ENCODE measurements at regions not wholly inside any gene's neighbourhood (a gene's known extent, or its start where the extent isn't known, plus 50 kb on each side); places are given as distances from the start of the nearest gene placed in this dataset.

DNA sequence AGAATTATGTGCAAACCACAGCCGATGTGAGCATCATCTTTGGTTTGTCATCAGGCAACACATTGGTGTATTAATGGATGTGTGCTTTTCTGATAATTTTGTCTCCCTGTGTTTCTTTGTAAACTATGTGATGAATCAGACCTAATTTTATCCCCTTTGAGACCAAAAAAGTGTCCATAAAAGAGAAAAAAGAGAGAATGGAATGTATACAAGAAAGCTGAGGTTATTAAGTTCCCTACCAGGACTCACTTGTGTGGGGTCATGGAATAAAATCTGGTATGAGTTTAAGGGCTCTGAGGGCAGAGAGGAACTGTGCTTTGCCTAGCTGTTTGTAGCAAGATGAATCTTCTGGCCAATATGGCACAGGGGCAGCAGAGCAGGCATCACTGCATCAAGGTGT is 239.5 kb upstream of the HAND2 start:
- Histone ChIP-seq H2BK12ac (ENCODE audit: low read depth, low read length) (no peak overlapping the region), H3K27ac (ENCODE audit: low read depth, low read length) (no peak overlapping the region), H4K91ac (replicated peaks; ENCODE audit: insufficient read length, low read length) (no peak overlapping the region), H2BK5ac (ENCODE audit: low read depth, low read length) (no peak overlapping the region), H3K36me3 (ENCODE audit: control insufficient read depth in 2 of 4, insufficient read depth in 4 of 4, low read length in 3 of 4) (no peaks in the 10 kb centered on the region), H3K27me3 (replicated peaks in 1 of 4; ENCODE audit: control insufficient read depth in 3 of 4, extremely low read depth in 1 of 4, insufficient read depth in 3 of 4, low read length in 3 of 4) (no peaks in the 10 kb centered on the region), H3K14ac (ENCODE audit: insufficient read length) (no peak overlapping the region), H4K8ac (ENCODE audit: extremely low read depth, insufficient read depth, low read length) (no peak overlapping the region), H3K4ac (replicated peaks; ENCODE audit: insufficient read length, low read depth, low read length) (no peak overlapping the region), H2BK15ac (ENCODE audit: low read length) (no peak overlapping the region), H3K4me2 (ENCODE audit: insufficient read depth in 1 of 2, low read depth in 2 of 2, low read length in 2 of 2) (no peak overlapping the region), H2AFZ (ENCODE audit: low read length) (no peak overlapping the region), H2BK120ac (replicated peaks; ENCODE audit: low read depth, low read length) (no peak overlapping the region), H3K79me1 (ENCODE audit: low read depth, low read length) (no peaks in the 10 kb centered on the region), H3K4me3 (ENCODE audit: extremely low read depth in 1 of 4, insufficient read depth in 2 of 4, low read depth in 3 of 4, low read length in 4 of 4) (no peak overlapping the region), H3K18ac (ENCODE audit: extremely low read depth, low read length) (no peak overlapping the region), H2AK5ac (ENCODE audit: low read depth, low read length) (no peak overlapping the region), H3K9me3 (ENCODE audit: insufficient read depth in 2 of 2, low read depth in 1 of 2, low read length in 1 of 2) (no peaks in the 10 kb centered on the region), H3K4me1 (replicated peaks in 1 of 4; ENCODE audit: control insufficient read depth in 3 of 4, insufficient read depth in 4 of 4, low read length in 3 of 4) (no peaks in the 10 kb centered on the region), H3K23me2 (ENCODE audit: low read depth, low read length) (no peaks in the 10 kb centered on the region), H2BK20ac (ENCODE audit: low read length) (no peak overlapping the region), H4K20me1 (replicated peaks in 1 of 2; ENCODE audit: control insufficient read depth in 1 of 2, insufficient read depth in 2 of 2, low read length in 2 of 2) (no peaks in the 10 kb centered on the region), H3K79me2 (ENCODE audit: control insufficient read depth in 1 of 2, insufficient read depth in 2 of 2, low read length in 2 of 2) (no peaks in the 10 kb centered on the region), H3K9ac (replicated peaks in 1 of 4; ENCODE audit: extremely low read depth in 1 of 4, low read depth in 3 of 4, low read length in 3 of 4) (no peak overlapping the region), H3K56ac (replicated peaks; ENCODE audit: insufficient read length, low read depth, low read length) (no peak overlapping the region), H3K23ac (ENCODE audit: insufficient read length) (no peak overlapping the region), H4K5ac (ENCODE audit: insufficient read length, low read depth, low read length) (no peak overlapping the region)
- CTCF ChIA-PET (ENCODE audit: partially characterized antibody) = no interaction called here
- TF ChIP-seq CHD1 (IDR thresholded peaks at IDR 0.05; ENCODE audit: low read depth, low read length) (no peak), SIX5 (IDR thresholded peaks at IDR 0.05; ENCODE audit: low read depth, low read length) (no peak), CTBP2 (IDR thresholded peaks at IDR 0.05; ENCODE audit: borderline replicate concordance, insufficient read depth, insufficient read length, low read length) (no peak), KDM4A (IDR thresholded peaks at IDR 0.05; ENCODE audit: low read depth, low read length, severe bottlenecking) (no peak), GTF2F1 (IDR thresholded peaks at IDR 0.05; ENCODE audit: borderline replicate concordance, low read depth, low read length) (no peak), TBP (IDR thresholded peaks at IDR 0.05; ENCODE audit: low read depth, low read length) (no peak)
- TF ChIP-seq, protein P1, sequence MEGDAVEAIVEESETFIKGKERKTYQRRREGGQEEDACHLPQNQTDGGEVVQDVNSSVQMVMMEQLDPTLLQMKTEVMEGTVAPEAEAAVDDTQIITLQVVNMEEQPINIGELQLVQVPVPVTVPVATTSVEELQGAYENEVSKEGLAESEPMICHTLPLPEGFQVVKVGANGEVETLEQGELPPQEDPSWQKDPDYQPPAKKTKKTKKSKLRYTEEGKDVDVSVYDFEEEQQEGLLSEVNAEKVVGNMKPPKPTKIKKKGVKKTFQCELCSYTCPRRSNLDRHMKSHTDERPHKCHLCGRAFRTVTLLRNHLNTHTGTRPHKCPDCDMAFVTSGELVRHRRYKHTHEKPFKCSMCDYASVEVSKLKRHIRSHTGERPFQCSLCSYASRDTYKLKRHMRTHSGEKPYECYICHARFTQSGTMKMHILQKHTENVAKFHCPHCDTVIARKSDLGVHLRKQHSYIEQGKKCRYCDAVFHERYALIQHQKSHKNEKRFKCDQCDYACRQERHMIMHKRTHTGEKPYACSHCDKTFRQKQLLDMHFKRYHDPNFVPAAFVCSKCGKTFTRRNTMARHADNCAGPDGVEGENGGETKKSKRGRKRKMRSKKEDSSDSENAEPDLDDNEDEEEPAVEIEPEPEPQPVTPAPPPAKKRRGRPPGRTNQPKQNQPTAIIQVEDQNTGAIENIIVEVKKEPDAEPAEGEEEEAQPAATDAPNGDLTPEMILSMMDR (IDR thresholded peaks at IDR 0.05; ENCODE audit: control extremely low read depth in 1 of 3, insufficient read depth in 1 of 3, low read depth in 1 of 3, low read length in 3 of 3) = no peak
- POLR2A ChIA-PET (ENCODE audit: partially characterized antibody) = no interaction called here
- 86% methylated on average over 1 of the region's 1 CpG; no CpG with 5 or more reads in 1 of the 2 experiments for WGBS, 2 experiments (ENCODE audit: extremely low coverage in 1 of 2, insufficient coverage in 1 of 2, insufficient read length in 1 of 2, insufficient replicate concordance in 2 of 2, low coverage in 1 of 2, low lambda C conversion rate in 2 of 2, missing lambda C conversion rate in 1 of 2)
- no peak for FAIRE-seq
- DNase-seq (ENCODE audit: low read depth in 1 of 2, low spot score in 2 of 2) = no peak
